ENCODE measurements at regions not wholly inside any gene's neighbourhood (a gene's known extent, or its start where the extent isn't known, plus 50 kb on each side); places are given as distances from the start of the nearest gene placed in this dataset.

DNA sequence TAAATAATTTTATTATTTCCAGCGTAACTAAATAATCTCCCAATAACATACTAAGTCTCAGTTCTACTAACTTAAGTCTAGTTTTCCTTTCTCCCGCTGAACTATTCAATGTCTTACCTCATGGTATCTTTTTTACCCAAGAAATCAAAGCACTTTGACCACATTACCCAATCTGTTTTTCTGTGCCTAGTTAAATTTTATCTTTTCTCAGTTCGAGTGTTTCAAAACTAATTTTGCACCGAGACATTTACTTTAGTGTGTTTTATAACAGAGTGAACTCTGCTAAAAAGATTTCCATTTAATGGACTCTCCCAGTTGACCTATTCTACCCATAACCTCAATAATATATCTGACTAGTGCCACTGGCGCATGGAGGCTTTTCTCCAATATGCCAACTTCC lies 67.6 kb upstream of the IRF2 start:
- H3K36me3 Mint-ChIP-seq (ENCODE audit: low read depth): no peaks in the 10 kb centered on the region
- CTCF ChIA-PET: interaction anchor here (1.3 kb wide), 1 partner anchor 278 kb away, joined by 6 read pairs; no protein-coding TSS in a partner anchor
- ATAC-seq: no peak

DNA sequence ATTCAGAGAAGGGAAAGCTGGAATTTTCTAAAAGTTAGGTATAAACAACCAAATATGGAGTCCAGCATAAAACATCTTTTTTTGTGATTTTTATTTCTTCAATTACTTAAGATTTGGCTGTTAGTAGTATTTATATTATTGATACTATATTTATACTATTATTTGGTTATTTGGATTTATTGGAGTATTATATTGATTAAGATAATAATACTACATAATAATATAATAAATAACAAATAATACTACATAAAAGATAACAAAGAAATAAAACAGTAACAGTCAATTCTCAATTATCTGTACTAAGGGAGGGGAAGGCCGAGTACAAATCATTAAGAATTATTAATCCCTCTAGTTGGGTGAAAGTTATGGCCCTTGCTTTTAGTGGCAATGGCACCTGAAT lies 66.0 kb upstream of the IRF2 start:
- H3K27me3 Mint-ChIP-seq: no peaks in the 10 kb centered on the region
- peaks cover 28% of the 10 kb centered on the region for H3K4me1 Mint-ChIP-seq
- H3K27ac Mint-ChIP-seq: no peak overlapping the region
- ChIA-PET CTCF (interaction anchor here (0.9 to 1.6 kb wide), 5 partner anchors 33 to 289 kb away, joined by 4 to 10 read pairs (median 4); no protein-coding TSS in a partner anchor), POLR2A (no interaction called here)
- no peaks in the 10 kb centered on the region for H3K9me3 Mint-ChIP-seq (ENCODE audit: low read depth)
- DNase-seq (no peak), ATAC-seq (no peak)
- H3K36me3 Mint-ChIP-seq (ENCODE audit: low read depth): no peaks in the 10 kb centered on the region
- no peak overlapping the region for H3K4me3 Mint-ChIP-seq
- intact Hi-C loops (cut with DNase I, micrococcal nuclease): no loop called here

More for the DNA sequence above, 67.6 kb upstream of the IRF2 start:
- Mint-ChIP-seq H3K27me3 (no peaks in the 10 kb centered on the region), H3K4me1 (peaks cover 17% of the 10 kb centered on the region), H3K4me3 (no peak overlapping the region), H3K27ac (no peak overlapping the region), H3K9me3 (ENCODE audit: low read depth) (no peaks in the 10 kb centered on the region)
- DNase-seq: no peak
- intact Hi-C loops (cut with DNase I, micrococcal nuclease): no loop called here
- POLR2A ChIA-PET: interaction anchor here (1.0 kb wide), 1 partner anchor 20 kb away, joined by 5 read pairs; no protein-coding TSS in a partner anchor

DNA sequence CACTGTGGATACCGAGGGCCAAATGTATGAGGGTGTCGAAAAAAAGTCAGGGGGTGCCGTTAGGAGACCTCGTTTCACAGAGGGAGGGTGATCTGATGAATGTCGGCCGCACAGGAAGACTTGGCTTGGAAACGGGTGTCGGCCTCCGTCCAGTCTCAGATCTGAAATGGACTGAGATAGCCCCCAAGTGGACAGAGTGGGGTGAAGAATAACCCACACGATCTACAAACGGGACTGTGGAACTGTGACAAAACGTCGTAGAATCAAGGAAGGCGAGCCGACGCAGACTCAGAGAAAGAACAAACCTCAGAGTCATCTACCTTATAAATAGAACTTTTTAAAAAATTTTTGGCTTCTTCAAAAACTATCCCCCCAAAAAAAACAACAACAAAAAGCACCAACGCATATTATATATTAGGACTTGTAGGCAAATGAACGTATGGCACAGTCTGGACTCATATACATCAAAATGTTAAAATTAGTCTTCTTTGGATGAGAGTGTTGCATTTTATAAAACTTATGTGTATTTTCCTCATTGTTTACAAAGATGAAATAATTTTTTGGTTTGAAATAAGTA lies 63.8 kb upstream of the IRF2 start:
- peaks cover 3% of the 10 kb centered on the region for H3K36me3 Mint-ChIP-seq (ENCODE audit: low read depth)
- peak overlapping the region; percentile 92 for H3K4me3 Mint-ChIP-seq
- no peaks in the 10 kb centered on the region for H3K27me3 Mint-ChIP-seq
- H3K27ac Mint-ChIP-seq: peak overlapping the region; percentile 95
- H3K9me3 Mint-ChIP-seq (ENCODE audit: low read depth): no peaks in the 10 kb centered on the region
- intact Hi-C loops (cut with DNase I, micrococcal nuclease): loop anchor here (1.0 to 10.0 kb wide), 4 partner anchors 274 to 1033 kb away; partner anchors contain the start of genes ANKRD37 (in 1 of the 2), ING2 (in 1 of the 2), LRP2BP (in 1 of the 2) and SLC25A4 (in 1 of the 2)
- CTCF ChIA-PET: interaction anchor here (4.1 kb wide), 1 partner anchor 24 kb away, joined by 28 read pairs; no protein-coding TSS in a partner anchor
- POLR2A ChIA-PET: interaction anchor here (0.7 kb wide), 1 partner anchor 112 kb away, joined by 3 read pairs; no protein-coding TSS in a partner anchor
- DNase-seq: peak; percentile 69
- ATAC-seq: peak; percentile 43
- peaks cover 45% of the 10 kb centered on the region for H3K4me1 Mint-ChIP-seq

DNA sequence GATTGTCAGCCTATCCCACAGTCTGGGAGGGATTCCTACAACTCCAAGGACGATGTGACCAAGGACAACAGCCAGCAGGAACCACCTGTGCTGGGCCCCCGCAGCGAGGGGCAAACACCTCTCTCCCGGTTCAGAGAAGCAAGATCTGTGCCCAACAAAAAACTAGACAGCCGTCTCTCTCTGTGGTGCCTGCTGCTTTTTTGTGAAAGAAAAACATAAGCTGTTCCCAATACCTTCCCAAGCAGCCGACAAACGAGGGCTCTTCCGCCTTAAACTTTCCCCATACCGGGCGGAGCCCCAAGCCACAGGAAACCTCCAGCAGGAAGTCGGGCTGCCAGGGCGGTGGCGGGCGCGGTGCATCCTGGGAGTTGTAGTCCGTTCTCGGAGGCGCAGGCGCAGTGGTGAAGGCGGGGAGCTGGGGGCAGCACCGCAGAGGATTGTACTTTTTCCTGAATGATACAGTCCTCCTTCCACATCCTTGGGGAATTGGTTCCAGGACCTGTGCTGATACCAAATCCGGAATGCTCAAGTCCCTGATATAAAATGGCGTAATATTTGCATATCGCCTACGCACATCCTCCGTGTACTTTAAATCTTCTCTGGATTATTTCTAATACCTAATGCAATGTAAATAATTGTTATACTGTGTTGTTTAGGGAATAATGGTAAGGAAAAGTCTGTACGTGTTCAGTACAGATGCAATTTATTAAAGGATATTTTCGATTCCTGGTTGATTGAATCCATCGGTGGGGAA lies 63.1 kb upstream of the IRF2 start:
- ATAC-seq (peak; percentile 72), DNase-seq (peak; percentile 95)
- intact Hi-C loops (cut with DNase I, micrococcal nuclease): loop anchor here (1.0 to 10.0 kb wide), 17 partner anchors 35 to 1093 kb away; partner anchors contain the start of genes CASP3 (in 2 of the 2), CENPU (in 2 of the 2), IRF2 (in 2 of the 2) and PRIMPOL (in 2 of the 2)
- no peaks in the 10 kb centered on the region for H3K27me3 Mint-ChIP-seq
- peak overlapping the region; percentile 95 for H3K27ac Mint-ChIP-seq
- peak overlapping the region; percentile 92 for H3K4me3 Mint-ChIP-seq
- peaks cover 49% of the 10 kb centered on the region for H3K4me1 Mint-ChIP-seq
- H3K9me3 Mint-ChIP-seq (ENCODE audit: low read depth): no peaks in the 10 kb centered on the region
- POLR2A ChIA-PET: interaction anchor here (0.7 to 3.4 kb wide), 4 partner anchors 23 to 274 kb away, joined by 3 to 22 read pairs (median 8); partner anchors contain the start of gene IRF2
- H3K36me3 Mint-ChIP-seq (ENCODE audit: low read depth): peaks cover 3% of the 10 kb centered on the region
- CTCF ChIA-PET: interaction anchor here (0.7 to 4.1 kb wide), 4 partner anchors 8 to 307 kb away, joined by 3 to 28 read pairs (median 4); no protein-coding TSS in a partner anchor

DNA sequence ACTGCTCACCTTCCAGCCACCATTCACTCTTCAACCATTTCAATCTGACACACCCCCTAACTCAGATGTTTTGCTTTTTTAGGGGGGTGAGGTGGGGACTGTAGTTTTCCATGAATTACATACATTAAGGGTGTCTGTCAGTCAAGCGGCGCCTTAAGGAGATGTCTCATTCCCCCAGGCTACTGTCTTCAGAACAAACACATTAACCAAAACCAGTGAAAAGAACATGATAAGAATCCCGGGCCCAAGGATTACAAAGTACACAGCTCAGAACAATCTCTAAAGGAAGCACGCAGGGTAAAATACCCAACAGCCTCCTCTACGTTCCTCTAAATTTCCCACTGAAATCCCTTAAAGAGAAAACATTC lies 62.5 kb upstream of the IRF2 start:
- ATAC-seq (peak; percentile 4), DNase-seq (no peak)
- Mint-ChIP-seq H3K27ac (peak overlapping the region; percentile 95), H3K27me3 (no peaks in the 10 kb centered on the region), H3K9me3 (ENCODE audit: low read depth) (no peaks in the 10 kb centered on the region), H3K4me3 (peak overlapping the region; percentile 92), H3K4me1 (peaks cover 50% of the 10 kb centered on the region), H3K36me3 (ENCODE audit: low read depth) (peaks cover 3% of the 10 kb centered on the region)
- intact Hi-C loops (cut with DNase I, micrococcal nuclease): loop anchor here (1.0 to 10.0 kb wide), 16 partner anchors 36 to 1092 kb away; partner anchors contain the start of genes CASP3 (in 2 of the 2), CENPU (in 2 of the 2), IRF2 (in 2 of the 2) and PRIMPOL (in 2 of the 2)
- ChIA-PET CTCF (interaction anchor here (0.5 to 4.1 kb wide), 5 partner anchors 11 to 307 kb away, joined by 3 to 28 read pairs (median 4); no protein-coding TSS in a partner anchor), POLR2A (interaction anchor here (0.6 to 3.4 kb wide), 4 partner anchors 21 to 273 kb away, joined by 3 to 22 read pairs (median 8); partner anchors contain the start of gene IRF2)

DNA sequence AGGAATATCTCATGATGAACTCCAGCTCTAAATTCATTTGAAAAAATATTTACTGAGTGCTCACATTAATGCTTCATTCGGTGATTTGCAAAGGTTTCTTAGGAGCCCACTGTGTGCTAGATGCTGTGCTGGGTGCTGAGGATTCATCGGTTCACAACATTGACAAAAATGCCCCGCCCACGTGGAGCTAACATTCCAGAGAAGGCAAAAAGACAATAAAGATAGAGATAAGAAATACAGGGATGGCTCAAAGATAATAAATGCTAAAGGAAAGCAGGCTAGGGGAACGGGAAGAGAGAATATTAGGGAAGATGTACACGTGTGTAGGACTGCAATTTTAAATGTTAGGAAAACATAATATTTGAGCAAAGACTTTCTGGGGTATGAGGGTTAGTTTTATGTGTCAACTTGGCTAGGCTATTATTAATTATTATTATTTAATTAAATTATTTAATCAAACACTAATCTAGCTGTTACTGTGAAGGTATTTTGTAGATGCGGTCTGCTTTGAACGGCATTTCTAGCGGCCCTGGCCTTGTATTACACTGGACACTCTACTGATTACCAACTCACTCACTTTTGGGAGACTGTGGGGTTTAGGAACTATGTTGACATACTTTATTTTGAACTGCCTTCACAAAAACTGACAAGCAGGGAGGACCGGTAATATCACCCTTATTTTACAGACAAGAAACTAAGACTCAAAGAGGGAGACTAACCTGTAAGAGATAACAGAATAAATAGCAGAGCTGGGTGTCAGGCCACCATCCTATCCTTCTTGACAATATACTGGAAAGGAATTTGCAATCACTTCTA lies 61.9 kb upstream of the IRF2 start:
- peaks cover 51% of the 10 kb centered on the region for H3K4me1 Mint-ChIP-seq
- no peak for ATAC-seq
- peak overlapping the region; percentile 95 for H3K27ac Mint-ChIP-seq
- POLR2A ChIA-PET: interaction anchor here (0.6 to 3.4 kb wide), 5 partner anchors 20 to 62 kb away, joined by 3 to 22 read pairs (median 10); partner anchors contain the start of gene IRF2
- H3K9me3 Mint-ChIP-seq (ENCODE audit: low read depth): no peaks in the 10 kb centered on the region
- H3K36me3 Mint-ChIP-seq (ENCODE audit: low read depth): peaks cover 3% of the 10 kb centered on the region
- intact Hi-C loops (cut with DNase I, micrococcal nuclease): loop anchor here (2.0 to 10.0 kb wide), 8 partner anchors 37 to 1091 kb away; partner anchors contain the start of genes ANKRD37 (in 1 of the 2), CASP3 (in 1 of the 2), CDKN2AIP (in 1 of the 2) and ING2 (in 1 of the 2)
- CTCF ChIA-PET: interaction anchor here (0.5 to 4.1 kb wide), 7 partner anchors 11 to 639 kb away, joined by 3 to 28 read pairs (median 4); partner anchors contain the start of gene IRF2
- H3K4me3 Mint-ChIP-seq: peak overlapping the region; percentile 92
- H3K27me3 Mint-ChIP-seq: no peaks in the 10 kb centered on the region
- DNase-seq: peak; percentile 38

DNA sequence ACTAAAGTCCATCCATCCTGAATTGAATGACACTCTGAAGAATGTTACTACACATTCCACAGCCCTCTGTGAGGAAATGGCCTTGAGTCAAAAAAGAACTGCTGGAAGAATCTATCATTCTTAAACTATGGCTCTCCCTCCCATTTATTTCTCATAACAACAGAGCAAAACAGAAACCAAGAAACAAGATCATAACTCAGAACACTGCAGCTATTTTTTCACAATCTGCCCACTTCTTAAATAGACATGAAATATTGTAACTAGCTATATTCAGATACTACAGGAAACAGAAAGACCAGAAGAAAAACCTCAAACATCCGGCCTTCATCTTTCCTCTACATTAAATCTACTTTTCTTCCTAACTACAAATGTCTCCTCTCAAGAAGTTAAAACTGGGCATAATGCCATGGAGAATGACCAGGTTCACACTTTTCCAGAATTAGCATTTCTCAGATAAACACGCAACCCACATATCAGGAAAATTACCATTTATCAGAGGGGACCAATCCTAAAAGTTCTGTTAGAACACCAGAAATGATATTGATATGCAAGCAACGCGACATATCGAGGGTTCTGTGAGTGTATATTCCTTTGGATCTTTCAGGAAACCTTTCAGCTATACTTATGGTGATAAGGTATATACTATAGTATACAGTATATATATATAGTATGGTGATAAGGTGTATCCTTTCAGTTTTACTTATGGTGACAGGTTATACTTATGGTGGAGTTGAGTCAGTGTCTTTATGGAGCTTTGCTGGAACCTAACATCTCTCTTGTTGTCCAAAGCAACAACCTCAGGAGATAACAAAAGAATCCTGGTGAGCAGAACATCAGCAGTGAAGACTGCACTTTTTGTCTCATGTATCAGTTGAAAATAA lies 60.4 kb upstream of the IRF2 start:
- intact Hi-C loops (cut with DNase I, micrococcal nuclease): loop anchor here (1.0 to 10.0 kb wide), 5 partner anchors 20 to 1030 kb away; partner anchors contain the start of genes ANKRD37 (in 1 of the 2), ING2 (in 1 of the 2), LRP2BP (in 1 of the 2) and SLC25A4 (in 1 of the 2)
- ATAC-seq (peak; percentile 63), DNase-seq (no peak)
- Mint-ChIP-seq H3K9me3 (ENCODE audit: low read depth) (no peaks in the 10 kb centered on the region), H3K27me3 (no peaks in the 10 kb centered on the region), H3K36me3 (ENCODE audit: low read depth) (peaks cover 3% of the 10 kb centered on the region), H3K4me1 (peaks cover 60% of the 10 kb centered on the region), H3K4me3 (peak overlapping the region; percentile 92), H3K27ac (peak overlapping the region; percentile 95)
- CTCF ChIA-PET: interaction anchor here (0.7 to 4.1 kb wide), 9 partner anchors 21 to 282 kb away, joined by 3 to 28 read pairs (median 5); partner anchors contain the start of gene IRF2
- POLR2A ChIA-PET: interaction anchor here (0.6 to 3.4 kb wide), 7 partner anchors 21 to 255 kb away, joined by 3 to 22 read pairs (median 4); partner anchors contain the start of gene IRF2

DNA sequence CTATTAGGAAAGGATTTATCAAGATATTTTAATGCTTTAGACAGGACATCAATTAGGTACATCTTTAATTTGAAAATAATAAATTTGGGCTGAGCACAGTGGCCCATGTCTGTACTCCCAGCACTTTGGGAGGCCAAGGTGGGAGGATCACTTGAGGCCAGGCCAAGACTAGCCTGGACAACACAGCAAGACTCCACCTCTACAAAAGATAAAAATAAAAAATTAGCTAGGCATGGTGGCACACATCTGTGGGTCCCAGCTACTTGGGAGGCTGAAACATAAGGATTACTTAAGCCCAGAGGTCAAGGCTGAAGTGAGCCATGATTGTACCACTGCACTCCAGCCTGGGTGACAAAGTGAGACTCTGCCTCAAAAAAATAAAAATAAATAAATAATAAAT lies 59.6 kb upstream of the IRF2 start:
- no peak overlapping the region for H3K4me3 Mint-ChIP-seq
- H3K36me3 Mint-ChIP-seq (ENCODE audit: low read depth): peaks cover 3% of the 10 kb centered on the region
- DNase-seq (no peak), ATAC-seq (no peak)
- POLR2A ChIA-PET: interaction anchor here (0.7 to 3.4 kb wide), 4 partner anchors 20 to 74 kb away, joined by 3 to 22 read pairs (median 9); partner anchors contain the start of gene IRF2
- intact Hi-C loops (cut with DNase I, micrococcal nuclease): loop anchor here (1.0 to 10.0 kb wide), 3 partner anchors 20 to 1029 kb away; partner anchors contain the start of gene ING2 (in 1 of the 2)
- peaks cover 67% of the 10 kb centered on the region for H3K4me1 Mint-ChIP-seq
- no peaks in the 10 kb centered on the region for H3K9me3 Mint-ChIP-seq (ENCODE audit: low read depth)
- H3K27me3 Mint-ChIP-seq: no peaks in the 10 kb centered on the region
- H3K27ac Mint-ChIP-seq: peak overlapping the region; percentile 84
- CTCF ChIA-PET: interaction anchor here (0.7 to 4.1 kb wide), 7 partner anchors 20 to 270 kb away, joined by 3 to 28 read pairs (median 5); no protein-coding TSS in a partner anchor

DNA sequence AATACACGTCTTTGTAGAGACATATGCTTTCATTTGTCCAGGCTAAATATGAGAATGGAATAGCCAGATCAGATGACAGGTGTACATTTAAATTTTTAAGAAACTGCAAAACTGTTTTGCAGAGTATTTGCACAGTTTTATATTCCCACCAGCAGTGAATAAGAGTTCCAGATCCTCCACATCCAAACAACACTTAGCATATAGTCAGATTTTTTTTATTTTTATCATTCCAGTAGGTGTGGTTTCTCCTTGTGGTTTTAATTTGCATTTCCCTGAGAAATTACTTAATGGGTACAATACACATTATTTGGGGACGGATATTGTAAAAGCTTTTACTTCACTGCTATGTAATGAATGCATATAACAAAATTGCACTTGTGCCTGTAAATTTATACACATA lies 56.7 kb upstream of the IRF2 start:
- CTCF ChIA-PET: interaction anchor here (2.1 kb wide), 1 partner anchor 19 kb away, joined by 5 read pairs; no protein-coding TSS in a partner anchor

More for the DNA sequence above, 56.7 kb upstream of the IRF2 start:
- intact Hi-C loops (cut with DNase I, micrococcal nuclease): loop anchor here in 1 of 2 experiments (10.0 kb wide), 1 partner anchor 1026 kb away; the partner anchor contains the start of gene ING2
- DNase-seq (no peak), ATAC-seq (no peak)
- Mint-ChIP-seq H3K27ac (no peak overlapping the region), H3K27me3 (no peaks in the 10 kb centered on the region), H3K4me3 (no peak overlapping the region), H3K4me1 (peaks cover 64% of the 10 kb centered on the region), H3K9me3 (ENCODE audit: low read depth) (no peaks in the 10 kb centered on the region), H3K36me3 (ENCODE audit: low read depth) (peaks cover 3% of the 10 kb centered on the region)
- POLR2A ChIA-PET: no interaction called here

Measured in activated CD4-positive, alpha-beta T cell treated with anti-CD3 and anti-CD28 coated beads for 36 hours (primary cell).